GM18498 (cell line): ENCODE measurements at regions not wholly inside any gene's neighbourhood (a gene's known extent, or its start where the extent isn't known, plus 50 kb on each side); places are given as distances from the start of the nearest gene placed in this dataset.

Experiments
- ATAC-seq: cut with Tn5 transposase; IDR thresholded peaks from one replicate; pipeline ENCODE4 v1.9.1; 2021; ENCODE audit warnings: mild to moderate bottlenecking, moderate library complexity; ENCODE audit not compliant: unreplicated experiment

DNA sequence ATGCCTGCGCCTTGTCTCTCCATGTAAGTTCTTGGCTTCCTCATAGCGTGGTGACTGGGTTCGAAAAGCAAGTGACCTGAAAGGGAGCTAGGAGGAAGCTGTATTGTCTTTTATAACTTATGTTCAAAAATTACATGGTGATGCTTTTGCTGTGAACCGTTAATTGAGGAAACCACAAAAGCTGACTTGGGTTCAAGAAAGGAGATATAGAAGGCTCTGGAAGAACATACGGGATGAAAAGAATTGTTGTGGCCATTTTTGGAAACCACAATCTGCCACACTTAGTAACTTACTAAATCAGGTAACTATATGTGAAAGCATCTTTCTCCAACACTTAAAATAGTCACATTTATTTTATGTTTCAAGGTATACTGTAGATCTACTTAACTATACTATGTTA lies 177.0 kb upstream of the RBMS1 start:
- ATAC-seq, result no peak

- ATAC-seq, result no peak
These were observed 178.6 kb upstream of the RBMS1 start for GRCh38 chr2:160672211-160672610.

- no peak for ATAC-seq
These were observed 180.6 kb upstream of the RBMS1 start for GRCh38 chr2:160674146-160674750.

DNA sequence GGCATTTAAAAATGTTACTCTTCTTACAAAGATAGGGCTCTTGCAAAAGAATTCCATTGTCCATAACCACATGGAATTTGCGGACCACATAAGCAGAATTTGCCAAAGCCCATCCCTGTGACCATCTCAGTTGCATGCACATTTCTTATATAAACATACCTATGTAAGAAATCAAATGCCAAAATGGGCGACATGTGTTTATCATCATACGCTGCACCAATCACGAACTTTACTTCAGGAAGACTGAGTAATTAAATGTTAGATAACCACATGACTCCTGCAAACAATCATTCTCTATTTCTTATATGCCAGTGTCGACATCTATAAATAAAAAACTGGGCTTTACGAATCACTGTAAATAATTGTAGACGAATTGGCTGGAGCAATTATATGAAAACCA lies 186.1 kb upstream of the RBMS1 start:
- no peak for ATAC-seq

DNA sequence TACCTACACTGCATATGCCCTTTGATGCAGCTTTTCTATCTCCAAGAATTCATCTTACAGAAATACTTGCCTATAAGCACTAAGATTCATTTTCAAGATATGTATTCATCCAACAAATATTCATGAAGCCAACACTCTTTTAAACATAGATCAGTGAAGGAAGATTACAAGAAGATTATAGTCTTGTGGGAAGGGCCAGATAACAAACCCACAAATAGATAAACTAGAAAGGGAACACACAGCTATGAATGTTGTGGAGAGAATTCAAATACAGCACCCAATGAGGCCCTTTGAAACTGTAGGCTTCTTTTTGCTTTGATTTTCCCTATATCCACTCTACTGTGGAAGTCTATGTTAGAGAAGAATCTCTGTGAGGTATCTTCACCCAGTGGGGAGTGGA lies 186.7 kb upstream of the RBMS1 start:
- ATAC-seq, result no peak

DNA sequence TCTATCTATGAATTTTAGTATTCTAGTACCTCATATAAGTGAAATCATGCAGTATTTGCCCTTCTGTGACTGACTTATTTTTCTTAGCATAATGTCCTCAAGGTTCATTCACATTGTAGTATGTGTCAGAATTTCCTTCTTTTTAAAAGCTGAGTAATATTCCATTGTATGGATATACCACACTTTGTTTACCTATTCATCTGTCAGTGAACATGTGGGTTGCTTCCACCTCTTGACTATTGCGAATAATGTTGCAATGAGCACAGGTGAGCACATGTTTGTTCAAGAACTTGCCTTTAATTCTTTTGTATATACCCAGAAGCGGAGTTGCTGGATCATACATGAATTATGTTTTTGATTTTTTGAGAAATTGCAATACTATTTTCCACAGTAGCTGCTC lies 187.4 kb upstream of the RBMS1 start:
- ATAC-seq, result no peak

- ATAC-seq, result no peak
These were observed 189.6 kb upstream of the RBMS1 start for GRCh38 chr2:160683206-160683605.

DNA sequence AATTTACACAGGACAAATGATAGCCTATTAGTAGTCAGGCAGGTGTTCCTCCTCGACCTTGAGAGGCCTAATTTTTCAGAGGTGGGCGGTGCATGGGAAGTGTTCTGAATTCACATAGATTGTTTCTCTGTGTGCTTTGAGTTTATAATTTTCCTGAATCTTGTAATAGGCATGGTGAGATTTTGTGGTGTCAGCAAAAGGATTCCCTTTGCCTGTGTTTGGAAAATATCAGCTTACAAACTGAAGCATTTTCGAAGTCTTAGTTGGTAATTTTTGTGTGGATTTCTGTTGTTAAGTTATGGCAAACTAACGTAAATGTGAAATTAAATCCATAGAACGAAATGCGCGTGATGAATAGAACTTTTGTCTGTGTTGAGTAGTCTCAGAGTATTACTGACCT lies 194.0 kb upstream of the RBMS1 start:
- no peak for ATAC-seq

- no peak for ATAC-seq
These were observed 195.8 kb upstream of the RBMS1 start for GRCh38 chr2:160689441-160689840.

DNA sequence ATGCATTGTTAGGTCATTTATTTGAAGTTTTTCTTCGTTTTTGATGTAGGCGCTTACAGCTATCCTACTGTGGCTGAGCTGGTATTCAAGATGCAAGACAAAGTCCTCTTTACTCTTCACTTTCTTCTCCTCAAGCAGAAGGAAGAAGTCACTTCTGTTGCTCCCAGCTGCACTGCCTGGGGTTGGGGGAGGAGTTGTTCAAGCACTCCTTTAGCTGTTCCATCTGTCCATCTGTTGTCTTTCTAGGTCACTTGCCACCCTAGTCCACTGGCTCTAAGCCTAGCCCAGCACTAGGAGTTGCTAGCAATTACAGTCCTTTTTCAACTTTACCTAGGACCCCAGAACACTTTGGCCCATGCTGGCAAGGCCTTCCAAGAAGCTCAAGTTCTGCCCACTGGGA lies 200.6 kb upstream of the RBMS1 start:
- no peak for ATAC-seq

DNA sequence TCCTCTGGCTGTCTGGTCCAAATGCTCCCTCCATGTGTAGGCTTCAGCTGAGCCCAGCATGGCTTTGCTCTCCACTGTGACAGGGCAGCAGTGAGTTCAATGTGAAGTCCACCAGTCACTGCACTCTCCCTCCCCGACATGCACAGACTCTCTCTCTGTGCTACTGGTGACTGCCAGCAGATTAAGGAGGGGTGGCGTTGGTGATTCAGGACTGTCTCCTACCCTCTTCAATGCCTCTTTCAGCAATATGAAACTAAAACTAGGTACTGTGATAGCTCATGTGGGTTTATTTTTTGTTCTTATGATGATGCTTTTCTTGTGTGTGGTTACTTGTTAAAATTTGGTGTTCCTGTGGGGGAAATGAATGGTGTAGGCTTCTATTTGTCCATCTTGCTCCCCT lies 201.0 kb upstream of the RBMS1 start:
- peak; percentile 94 for ATAC-seq

DNA sequence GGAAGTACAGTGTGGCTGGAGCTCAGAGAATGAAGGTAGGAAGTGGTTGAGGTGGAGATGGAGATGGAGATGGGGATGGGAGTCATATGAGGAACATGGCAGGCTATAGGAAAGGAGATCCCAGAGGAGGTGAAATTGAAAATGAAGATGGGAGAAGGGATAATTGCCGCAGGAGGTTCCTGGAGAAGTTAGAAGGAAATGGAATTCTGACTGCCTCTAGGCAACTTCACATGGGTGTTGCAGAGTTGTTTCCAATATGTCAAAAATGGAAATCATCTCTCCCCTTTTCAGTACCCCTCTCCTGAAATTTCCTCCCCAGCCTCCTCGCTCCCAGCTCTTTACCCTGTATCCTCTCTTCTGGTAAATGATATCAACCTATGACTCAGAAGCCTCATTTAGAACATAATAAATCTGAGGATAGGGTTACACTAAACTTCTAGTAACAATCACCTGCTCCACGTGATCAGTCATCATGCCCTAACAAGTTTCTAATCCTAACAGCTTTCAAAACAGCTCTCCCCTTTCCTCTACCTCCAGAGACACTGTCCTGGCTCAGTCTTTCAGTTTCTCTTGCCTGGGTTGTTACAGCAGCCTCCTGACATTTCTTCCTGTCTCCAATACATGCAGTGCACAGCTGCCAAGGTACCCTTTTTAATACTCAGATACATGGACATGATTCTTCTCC lies 201.9 kb upstream of the RBMS1 start:
- no peak for ATAC-seq

GRCh38 chr2:160696087-160696452 lies 202.5 kb upstream of the RBMS1 start:
- ATAC-seq, result no peak

- no peak for ATAC-seq
These were observed 204.2 kb upstream of the RBMS1 start for GRCh38 chr2:160697817-160698216.

GRCh38 chr2:160700021-160700814 lies 206.6 kb upstream of the RBMS1 start:
- no peak for ATAC-seq

GRCh38 chr2:160701822-160702221 lies 208.2 kb upstream of the RBMS1 start:
- ATAC-seq, result no peak

- no peak for ATAC-seq
These were observed 209.1 kb upstream of the RBMS1 start for GRCh38 chr2:160702754-160703153.

GRCh38 chr2:160703648-160704585 lies 210.3 kb upstream of the RBMS1 start:
- peak; percentile 92 for ATAC-seq

- no peak for ATAC-seq
These were observed 221.8 kb upstream of the RBMS1 start for GRCh38 chr2:160715428-160715827.

GRCh38 chr2:160719116-160719515 lies 225.5 kb upstream of the RBMS1 start:
- no peak for ATAC-seq

GRCh38 chr2:160720098-160720497 lies 226.5 kb upstream of the RBMS1 start:
- no peak for ATAC-seq
